Endothelial cell of umbilical vein (primary cell): ENCODE measurements at regions not wholly inside any gene's neighbourhood (a gene's known extent, or its start where the extent isn't known, plus 50 kb on each side); places are given as distances from the start of the nearest gene placed in this dataset.
A peak's percentile ranks its signal among the peaks of the same experiment; 100 is the strongest.

ENCODE experiments used
- BruUV-seq: library from RNA; stranded (reverse); fragments of 400-500 nt; replicated peaks from 2 replicates; lab custom pipeline; 2021; lab: Mats Ljungman, UMichigan
- CTCF ChIA-PET: fragments of 300-600, 350-600 bp; sonication (Branson Sonifier 250); formaldehyde crosslinking; loops from one replicate; lab custom pipeline; 2021; ENCODE audit warnings: antibody characterized with exemption, inconsistent platforms; lab: Charles Lee
- POLR2A ChIA-PET: fragments of 300-600, 350-600 bp; sonication (Branson Sonifier 250); formaldehyde crosslinking; loops from one replicate; lab custom pipeline; 2021; ENCODE audit warnings: antibody characterized with exemption, inconsistent platforms; lab: Charles Lee
- DNase-seq: peaks from one replicate; pipeline ENCODE4 v3.0.0-alpha.2; 2011; ENCODE audit warnings: low read depth, low spot score
- FAIRE-seq: peaks from 2 replicates; lab custom pipeline; 2011; peaks lifted over from hg19 to GRCh38; lab: Jason Lieb, UNC
- H2AFZ ChIP-seq: 2 replicates; pipeline ENCODE4 v1.6.0; 2012; ENCODE audit warnings: low read depth, low read length, control low read depth, inconsistent platforms
- H3K27ac ChIP-seq: 2 replicates; pipeline ENCODE4 v1.5.1; 2011; ENCODE audit warnings: low read depth, mild to moderate bottlenecking, control low read depth, low read length, moderate library complexity; ENCODE audit not compliant: insufficient read depth
- H3K27me3 ChIP-seq, 2 experiments: 2 replicates each; pipeline versions ENCODE4 v1.6.0 to v1.6.1; 2011; ENCODE audit warnings: low read length in 2 of 2, mixed read lengths in 1 of 2; ENCODE audit not compliant: control insufficient read depth in 2 of 2, insufficient read depth in 2 of 2
- H3K36me3 ChIP-seq, 2 experiments: 2 replicates in 1 of 2; 3 replicates in 1 of 2; pipeline ENCODE4 v1.5.1; 2011; ENCODE audit warnings: low read length in 2 of 2, mild to moderate bottlenecking in 1 of 2, moderate library complexity in 1 of 2; ENCODE audit not compliant: control insufficient read depth in 2 of 2, insufficient read depth in 2 of 2; ENCODE audit errors: extremely low read depth in 1 of 2
- H3K4me1 ChIP-seq: 3 replicates; pipeline ENCODE4 v1.5.1; 2011; ENCODE audit warnings: mild to moderate bottlenecking, low read length; ENCODE audit not compliant: control insufficient read depth, insufficient read depth; ENCODE audit errors: extremely low read depth
- H3K4me2 ChIP-seq: 2 replicates; pipeline ENCODE4 v1.6.1; 2011; ENCODE audit warnings: low read length, control low read depth, mixed read lengths; ENCODE audit not compliant: insufficient read depth
- H3K4me3 ChIP-seq, 3 experiments: fragments of 200-600 bp in 1 of 3; sonication (generic), shearing (Covaris generic) in 1 of 3; replicated peaks in 1 of 3; 2 replicates each; pipeline ENCODE4 v1.5.1; 2011 to 2016; ENCODE audit warnings: control low read depth in 3 of 3, low read length in 3 of 3, mild to moderate bottlenecking in 2 of 3, inconsistent platforms in 1 of 3, low read depth in 1 of 3, moderate library complexity in 1 of 3; ENCODE audit not compliant: insufficient read depth in 1 of 3
- H3K79me2 ChIP-seq: 2 replicates; pipeline ENCODE4 v1.6.0; 2012; ENCODE audit warnings: low read length, inconsistent platforms; ENCODE audit not compliant: control insufficient read depth, insufficient read depth
- H3K9ac ChIP-seq: replicated peaks from 2 replicates; pipeline ENCODE3; 2011; ENCODE audit warnings: low read length, control low read depth; ENCODE audit not compliant: insufficient read depth; ENCODE audit errors: extremely low read depth
- H3K9me1 ChIP-seq: replicated peaks from 3 replicates; pipeline ENCODE4 v1.6.0; 2011; ENCODE audit warnings: mild to moderate bottlenecking, low read length; ENCODE audit not compliant: control insufficient read depth, insufficient read depth; ENCODE audit errors: extremely low read depth
- H3K9me3 ChIP-seq: replicated peaks from 2 replicates; pipeline ENCODE4 v1.5.1; 2012; ENCODE audit warnings: low read length, inconsistent platforms; ENCODE audit not compliant: control insufficient read depth, insufficient read depth
- H4K20me1 ChIP-seq: replicated peaks from 2 replicates; pipeline ENCODE3; 2011; ENCODE audit warnings: mild to moderate bottlenecking, low read length; ENCODE audit not compliant: control insufficient read depth, insufficient read depth; ENCODE audit errors: extremely low read depth
- CTCF ChIP-seq, 2 donors: IDR thresholded peaks; 1 replicate in 1 of 2; 2 replicates in 1 of 2; pipeline ENCODE4 v1.5.1; 2011; ENCODE audit warnings: low read length in 2 of 2, mild to moderate bottlenecking in 2 of 2, moderate library complexity in 2 of 2, control low read depth in 1 of 2, inconsistent platforms in 1 of 2, low read depth in 1 of 2; ENCODE audit not compliant: insufficient read depth in 1 of 2; ENCODE audit errors: extremely low read depth in 1 of 2
- EZH2 ChIP-seq: IDR thresholded peaks from 2 replicates; pipeline ENCODE4 v1.6.1; 2012; ENCODE audit warnings: borderline replicate concordance, low read depth, mild to moderate bottlenecking, moderate library complexity, low read length, inconsistent platforms; ENCODE audit not compliant: severe bottlenecking
- GATA2 ChIP-seq: IDR thresholded peaks from 2 replicates; pipeline ENCODE4 v1.7.0; 2011; ENCODE audit warnings: low read depth, mild to moderate bottlenecking, moderate library complexity, mixed read lengths, low read length; ENCODE audit not compliant: insufficient read length, insufficient read depth
- JUN ChIP-seq: IDR thresholded peaks from 2 replicates; pipeline ENCODE4 v1.6.1; 2011; ENCODE audit warnings: borderline replicate concordance, low read depth; ENCODE audit not compliant: insufficient read length, insufficient read depth
- MAX ChIP-seq: IDR thresholded peaks from 2 replicates; pipeline ENCODE4 v1.6.1; 2011; ENCODE audit not compliant: insufficient read depth, insufficient read length
- dilution Hi-C: fragments of 300-500 bp; cut with MboI; formaldehyde crosslinking; loops from one replicate; pipeline ENCODE4 v1.15.0; 2019; ENCODE audit warnings: low sequenced_read_pairs; ENCODE audit not compliant: extremely low pct_ligation_motif_present
- intact Hi-C: fragments of 100-400 bp; cut with micrococcal nuclease; formaldehyde crosslinking; loops from one replicate; pipeline ENCODE4 v1.10.0; 2022

- ChIA-PET CTCF (interaction anchor here (4.8 kb wide), 1 partner anchor 15 kb away, joined by 28 read pairs; no protein-coding TSS in a partner anchor), POLR2A (no interaction called here)
- H3K4me3 ChIP-seq = peak overlapping the region; percentile 43 to 99 (median 98)
- peak overlapping the region; percentile 82 for H3K4me2 ChIP-seq
- H3K27me3 ChIP-seq = no peaks in the 10 kb centered on the region
- peaks cover 0 to 4% of the 10 kb centered on the region in 2 experiments for H3K36me3 ChIP-seq
- TF ChIP-seq MAX (no peak), GATA2 (no peak), EZH2 (no peak), JUN (no peak), CTCF (IDR thresholded peaks at IDR 0.05; ENCODE audit: extremely low read depth in 1 of 2, insufficient read depth in 1 of 2, low read depth in 1 of 2, low read length in 2 of 2) (no peak)
- peak overlapping the region; percentile 97 for H3K9ac ChIP-seq
- peaks cover 62% of the 10 kb centered on the region for H3K4me1 ChIP-seq
- no TSS peak for BruUV-seq
- no peak for FAIRE-seq
- no peak overlapping the region for H2AFZ ChIP-seq
- intact Hi-C loops (loop anchor here (1.0 kb wide), 1 partner anchor 118 kb away; no protein-coding TSS in a partner anchor), dilution Hi-C loops (loop anchor here (25.0 kb wide), 1 partner anchor 187 kb away; no protein-coding TSS in a partner anchor)
- H3K27ac ChIP-seq = peak overlapping the region; percentile 97
- H3K79me2 ChIP-seq = peaks cover 70% of the 10 kb centered on the region
- H3K9me3 ChIP-seq = no peaks in the 10 kb centered on the region
- H3K9me1 ChIP-seq = no peaks in the 10 kb centered on the region
- H4K20me1 ChIP-seq = no peaks in the 10 kb centered on the region
- peak; percentile 57 for DNase-seq
These were observed 115.2 kb downstream of the TES start for GRCh38 chr7:116325517-116325916.
